GM19035 (cell line): ENCODE measurements at regions not wholly inside any gene's neighbourhood (a gene's known extent, or its start where the extent isn't known, plus 50 kb on each side); places are given as distances from the start of the nearest gene placed in this dataset.

Experiments used
- ATAC-seq: cut with Tn5 transposase; IDR thresholded peaks from one replicate; pipeline ENCODE4 v1.9.1; 2021; ENCODE audit not compliant: unreplicated experiment

DNA sequence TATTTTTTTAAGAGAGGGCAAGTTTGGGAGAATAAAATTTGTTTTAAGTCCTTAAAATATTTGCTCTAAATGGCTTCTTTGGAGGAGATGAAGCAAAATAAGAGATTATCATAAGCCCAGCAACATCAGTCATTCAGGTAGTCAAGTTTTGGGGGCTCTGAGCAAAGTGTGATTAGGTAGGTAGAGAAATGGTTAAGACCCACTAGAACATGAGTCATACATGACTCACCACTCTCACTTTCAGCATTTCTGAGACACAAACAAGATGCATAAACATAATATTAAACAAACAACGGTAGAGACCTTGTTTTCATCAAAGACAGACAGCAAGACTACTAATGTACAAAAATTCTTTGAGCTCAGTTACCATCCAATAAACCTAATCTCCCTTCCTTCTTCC, 272.2 kb downstream of the LMO4 start:
- ATAC-seq = peak; percentile 68

DNA sequence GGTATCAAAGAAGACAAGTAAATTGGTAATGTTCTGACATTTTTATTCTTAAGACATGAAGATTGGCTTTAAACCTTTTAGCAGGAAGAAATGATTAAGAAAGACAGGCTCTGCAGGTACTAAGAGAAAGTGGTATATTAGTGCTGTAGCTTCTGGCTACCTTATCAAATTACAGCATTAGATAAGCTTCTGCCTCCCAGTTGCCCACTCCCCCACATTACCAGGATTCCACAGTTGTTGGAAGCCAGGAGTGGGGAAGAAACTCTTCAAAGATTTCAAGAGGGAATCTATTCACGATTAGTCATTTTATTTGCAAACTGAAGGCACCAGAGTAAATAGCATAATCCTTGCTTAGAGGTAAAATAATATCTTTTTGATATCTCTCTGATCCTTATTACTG, 274.9 kb downstream of the LMO4 start:
- no peak for ATAC-seq

DNA sequence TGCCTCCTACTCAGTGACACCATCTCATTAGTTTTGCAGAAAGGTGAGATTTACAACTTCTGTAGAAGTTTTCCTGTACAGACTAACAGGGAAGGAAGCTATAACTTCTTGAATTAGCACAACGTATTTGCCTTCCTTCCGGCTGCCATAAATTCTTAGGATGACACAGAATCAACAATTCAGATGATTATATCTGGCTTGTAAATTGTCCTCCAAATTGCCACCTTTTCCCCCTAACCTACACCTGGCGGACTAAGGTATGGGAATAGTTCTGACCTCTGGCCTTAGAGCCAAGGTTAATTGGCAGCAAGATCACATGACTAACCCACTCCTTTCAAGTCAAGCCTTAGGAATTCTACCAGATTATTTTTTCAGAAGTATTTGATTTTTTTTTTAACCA, 284.3 kb downstream of the LMO4 start:
- no peak for ATAC-seq

DNA sequence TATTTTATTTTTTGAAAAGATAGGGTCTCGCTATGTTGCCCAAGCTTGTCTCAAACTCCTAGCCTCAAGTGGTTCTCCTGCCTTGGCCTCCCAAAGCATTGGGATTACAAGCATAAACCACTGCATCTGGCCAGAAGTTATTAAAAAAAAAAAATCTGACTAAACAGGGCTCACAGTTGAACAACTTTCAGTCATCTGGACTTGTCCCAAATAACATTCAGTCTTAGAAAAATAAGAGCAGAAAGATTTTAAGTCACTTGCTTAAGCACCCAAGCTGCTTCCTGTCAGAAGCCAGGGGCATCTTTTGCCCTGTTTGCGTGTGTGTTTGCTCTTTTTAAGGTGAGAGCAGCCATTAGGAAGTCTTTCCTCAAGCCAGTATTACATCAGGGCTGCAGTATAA, 286.8 kb downstream of the LMO4 start:
- ATAC-seq = no peak

DNA sequence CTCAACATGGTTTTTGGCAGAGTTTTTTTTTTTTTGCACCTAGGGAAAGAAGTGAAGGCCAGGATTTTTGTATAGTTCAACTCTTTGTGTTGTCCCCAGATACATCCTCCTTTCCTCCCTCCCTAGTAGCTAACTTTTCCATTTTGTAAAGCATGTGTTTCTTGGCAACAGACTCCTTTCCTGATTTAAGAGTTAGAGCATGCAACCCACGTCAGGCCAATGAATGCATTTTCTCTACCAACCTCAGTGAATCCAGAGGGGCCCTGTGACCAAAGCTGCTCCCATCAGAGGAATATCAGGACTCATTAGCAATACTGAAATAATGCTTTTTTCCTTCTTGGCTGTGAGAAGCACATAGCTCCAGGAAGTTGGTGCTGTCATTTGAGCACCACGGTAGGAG, 287.2 kb downstream of the LMO4 start:
- ATAC-seq = no peak

DNA sequence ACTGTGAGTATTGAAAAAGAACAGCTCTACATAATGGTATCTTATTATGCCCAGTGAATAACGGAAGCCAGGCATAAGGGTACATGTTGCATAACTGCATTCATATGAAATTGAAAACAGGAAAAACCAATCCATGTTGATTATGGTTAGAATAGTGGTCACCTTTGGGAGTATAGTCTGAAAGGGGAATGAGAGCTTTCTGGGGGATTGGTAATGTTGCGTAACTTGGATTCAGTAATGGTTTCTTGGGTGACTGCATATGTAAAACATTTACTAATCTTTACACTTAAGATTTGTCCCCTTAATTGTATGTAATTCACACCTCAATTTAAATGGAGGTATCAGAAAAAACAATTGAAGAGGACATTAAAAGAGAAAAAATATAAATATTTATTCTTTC, 292.1 kb downstream of the LMO4 start:
- no peak for ATAC-seq

DNA sequence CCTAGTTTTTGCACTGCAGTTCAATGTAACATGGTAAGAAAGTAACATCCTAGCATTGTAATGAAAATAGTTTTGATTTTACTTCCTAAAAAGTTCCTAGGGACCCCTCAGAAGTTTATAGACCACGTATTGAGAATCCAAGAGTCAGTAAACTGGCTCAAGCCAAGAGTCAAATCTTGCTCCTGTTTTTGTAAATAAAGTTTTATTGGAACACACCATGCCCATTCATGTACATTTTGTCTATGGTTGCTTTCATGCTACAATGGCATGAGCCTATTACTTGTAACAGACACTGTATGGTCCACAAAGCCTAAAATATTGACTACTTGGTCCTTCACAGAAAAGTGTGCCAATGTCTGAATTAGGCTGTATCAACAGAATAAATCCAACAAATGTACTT, 301.0 kb downstream of the LMO4 start:
- ATAC-seq = no peak

DNA sequence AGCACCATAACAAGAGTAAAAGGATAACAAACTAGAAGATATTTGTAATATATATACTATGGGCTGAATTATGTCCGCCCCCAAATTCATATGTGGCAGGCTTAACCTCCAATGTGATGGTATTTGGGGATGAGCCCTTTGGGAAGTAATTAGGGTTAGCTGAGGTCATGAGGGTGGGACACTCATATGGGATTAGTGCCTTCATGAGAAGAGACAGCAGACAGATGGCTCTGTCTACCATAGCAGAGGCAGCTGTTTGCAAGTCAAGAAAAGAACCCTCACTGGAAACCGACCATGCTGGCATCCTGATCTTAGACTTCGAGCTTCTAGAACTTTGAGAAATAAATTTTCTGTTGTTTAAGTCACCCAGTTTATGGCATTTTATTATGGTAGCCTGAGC, 303.6 kb downstream of the LMO4 start:
- ATAC-seq = no peak

DNA sequence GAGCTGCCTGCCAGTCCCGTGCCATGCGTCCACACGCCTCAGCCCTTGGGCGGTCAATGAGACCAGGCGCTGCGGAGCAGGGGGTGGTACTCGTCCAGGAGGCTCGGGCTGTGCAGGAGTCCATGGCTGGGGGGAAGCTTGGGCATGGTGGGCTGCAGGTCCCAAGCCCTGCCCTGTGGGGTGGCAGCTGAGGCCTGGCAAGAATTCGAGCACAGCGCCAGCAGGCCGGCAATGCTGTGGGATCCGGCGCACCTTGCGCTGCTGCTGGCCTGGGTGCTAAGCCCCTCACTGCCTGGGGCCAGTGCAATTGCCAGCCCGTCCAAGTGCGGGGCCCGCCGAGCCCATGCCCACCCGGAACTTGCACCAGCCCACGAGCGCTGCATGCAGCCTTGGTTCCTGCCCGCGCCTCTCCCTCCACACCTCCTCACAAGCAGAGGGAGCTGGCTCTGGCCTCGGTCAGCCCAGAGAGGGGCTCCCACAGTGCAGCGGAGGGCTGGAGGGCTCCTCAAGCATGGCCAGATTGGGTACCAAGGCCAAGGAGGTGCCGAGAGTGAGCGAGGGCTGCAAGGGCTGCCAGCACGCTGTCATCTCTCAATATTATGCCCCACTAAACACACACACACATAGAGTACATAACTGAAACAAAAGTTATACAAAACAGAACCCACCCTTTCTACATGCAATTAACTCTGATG, 307.7 kb downstream of the LMO4 start:
- no peak for ATAC-seq

DNA sequence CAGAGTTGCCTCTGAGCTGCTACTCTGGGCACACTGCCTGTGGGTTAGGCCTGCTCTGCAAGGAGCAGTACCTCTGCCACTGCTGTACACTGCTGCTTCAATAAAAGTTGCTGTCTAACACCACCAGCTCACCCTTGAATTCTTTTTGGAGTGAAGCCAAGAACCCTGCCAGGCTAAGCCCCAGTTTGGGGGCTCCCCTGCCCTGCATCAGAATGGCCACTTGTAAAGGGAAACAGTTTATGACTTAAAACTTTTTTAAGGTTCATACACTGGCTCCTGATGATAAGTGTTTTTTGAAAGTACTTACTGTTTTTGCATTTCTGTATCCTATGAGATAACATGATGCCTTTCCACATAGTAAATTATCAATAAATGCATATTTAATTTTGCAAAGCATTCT, 310.0 kb downstream of the LMO4 start:
- no peak for ATAC-seq

DNA sequence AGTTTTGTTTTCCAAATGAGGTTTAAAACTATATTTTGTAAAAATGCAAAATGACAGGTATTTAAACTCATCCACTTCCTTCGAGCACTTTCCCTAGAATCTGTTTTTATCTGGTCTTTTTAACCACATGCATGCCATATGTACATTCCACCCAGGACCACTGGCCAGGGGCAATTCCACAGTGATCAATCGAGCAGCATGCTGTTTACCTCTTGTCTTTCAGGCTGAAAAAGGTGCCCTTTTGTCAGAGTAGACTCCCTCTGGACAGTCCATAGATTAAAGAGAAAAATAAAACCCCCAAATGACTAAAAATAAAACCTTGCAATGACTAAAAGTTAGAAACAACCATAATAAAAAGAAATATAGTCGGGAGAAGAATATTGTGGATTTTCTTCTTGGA, 313.3 kb downstream of the LMO4 start:
- no peak for ATAC-seq

DNA sequence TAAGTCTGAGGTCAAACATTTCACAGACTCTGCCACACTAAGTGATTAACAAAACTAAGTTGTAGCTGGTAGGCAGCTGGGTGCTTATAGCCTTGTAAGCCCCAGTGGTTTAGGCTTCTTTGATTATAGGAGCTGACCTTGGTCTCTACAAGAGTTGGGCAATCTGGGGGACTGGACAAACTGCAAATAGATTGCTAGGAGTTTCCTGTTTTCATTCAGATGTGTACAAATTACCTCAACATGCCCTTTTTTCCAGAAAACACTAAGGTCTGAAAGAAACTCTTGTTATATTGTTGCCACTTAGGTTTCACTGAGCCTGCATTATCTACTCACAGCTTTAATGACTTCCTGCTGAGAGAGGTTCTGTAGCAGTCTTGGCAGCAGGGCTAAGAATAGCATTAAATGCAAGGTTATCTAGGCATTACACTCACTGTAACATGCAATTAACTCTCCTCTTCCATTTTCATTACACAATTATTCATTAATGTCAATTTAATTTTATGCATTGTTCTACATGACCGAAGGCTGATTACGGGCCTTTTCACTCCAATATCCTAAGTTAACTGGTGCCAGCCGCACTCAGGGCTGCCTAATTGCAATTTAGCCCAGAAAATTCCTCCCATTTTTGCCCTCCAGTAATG, 314.0 kb downstream of the LMO4 start:
- ATAC-seq = no peak

DNA sequence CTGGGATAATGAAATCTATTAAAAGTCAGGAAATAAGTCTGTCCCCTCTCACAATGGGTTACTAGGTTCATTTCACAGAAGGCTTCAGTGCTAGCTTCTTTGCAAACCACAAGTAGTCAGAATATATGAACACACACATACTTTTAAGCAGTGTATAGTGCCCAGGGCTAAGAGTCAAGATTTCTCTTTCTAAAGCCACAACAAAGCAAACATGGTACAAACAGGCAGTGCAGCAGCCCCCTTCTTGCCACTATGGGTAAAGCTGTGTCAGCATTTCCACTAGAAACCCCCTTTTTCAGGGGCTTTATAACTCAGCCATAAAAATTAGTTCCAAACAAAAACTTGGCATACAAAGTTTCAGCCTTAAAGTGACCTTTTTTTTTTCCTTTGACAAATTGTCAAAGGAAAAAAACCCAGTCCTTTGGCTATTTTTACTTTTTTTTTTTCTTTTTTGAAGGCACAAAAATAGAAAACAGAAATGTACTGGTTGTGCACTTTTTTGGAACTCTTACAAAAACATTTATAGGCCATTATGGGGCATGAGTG, 315.4 kb downstream of the LMO4 start:
- no peak for ATAC-seq

DNA sequence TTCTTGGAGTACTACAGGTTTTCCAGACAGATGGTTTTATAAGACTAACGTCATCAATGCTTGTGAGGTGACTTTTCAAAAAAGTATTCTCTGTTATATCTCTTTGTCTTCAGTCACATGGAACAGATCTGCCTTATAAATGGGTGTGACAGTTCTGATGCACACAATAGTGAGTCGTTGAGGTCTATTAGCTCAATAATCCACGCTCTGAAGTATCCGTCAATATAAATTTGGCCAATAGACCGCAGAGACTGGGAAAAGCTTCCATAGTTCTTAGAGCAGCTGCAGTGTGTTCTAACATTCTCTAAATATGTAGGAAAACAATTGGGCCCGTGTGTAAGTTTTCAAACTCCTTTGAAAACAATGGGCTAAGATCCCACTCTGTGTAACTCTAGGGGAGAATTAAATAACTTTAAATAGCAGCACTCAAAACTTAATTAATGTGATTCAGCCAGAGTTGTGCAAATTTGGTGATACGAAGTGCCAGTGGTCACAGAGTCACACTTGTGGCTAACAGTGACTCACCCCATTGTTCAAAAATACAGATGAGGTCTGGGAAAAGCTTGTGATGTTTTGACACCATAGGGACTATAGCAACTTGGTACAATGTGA, 316.0 kb downstream of the LMO4 start:
- no peak for ATAC-seq

DNA sequence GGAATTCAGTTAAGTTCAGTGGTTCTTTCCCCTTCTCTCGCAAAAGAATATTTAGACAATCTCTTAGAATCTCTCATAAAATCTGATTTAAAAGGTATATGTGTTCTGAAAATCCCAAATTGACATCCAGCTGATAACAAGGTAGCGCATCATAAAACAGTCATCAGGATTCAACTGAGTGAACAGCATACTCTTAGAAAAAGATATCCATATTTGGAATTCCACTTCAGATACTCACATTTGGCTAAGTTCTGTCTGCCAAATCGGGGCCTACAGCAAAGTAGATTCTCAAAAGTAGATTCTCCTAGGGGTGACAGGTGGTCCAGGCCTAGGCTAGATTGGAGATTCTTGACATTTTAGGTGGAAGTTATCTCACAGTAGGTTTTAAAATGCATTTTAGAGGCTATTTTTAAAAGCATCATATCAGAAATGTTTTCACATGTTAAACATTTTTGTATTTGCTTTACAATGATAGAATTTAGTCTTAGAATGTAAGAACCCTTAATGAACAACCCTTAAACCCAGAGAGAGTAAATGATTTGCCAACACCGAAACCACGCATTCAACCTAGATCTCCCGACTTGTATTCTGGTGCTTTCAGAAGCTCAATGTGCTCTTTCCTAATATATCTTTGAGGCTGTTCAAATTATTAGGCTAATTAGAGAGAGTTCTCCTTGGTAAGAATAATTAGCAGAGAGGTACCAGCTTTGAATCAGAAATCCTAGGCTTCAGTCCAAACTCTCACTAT, 318.9 kb downstream of the LMO4 start:
- no peak for ATAC-seq

DNA sequence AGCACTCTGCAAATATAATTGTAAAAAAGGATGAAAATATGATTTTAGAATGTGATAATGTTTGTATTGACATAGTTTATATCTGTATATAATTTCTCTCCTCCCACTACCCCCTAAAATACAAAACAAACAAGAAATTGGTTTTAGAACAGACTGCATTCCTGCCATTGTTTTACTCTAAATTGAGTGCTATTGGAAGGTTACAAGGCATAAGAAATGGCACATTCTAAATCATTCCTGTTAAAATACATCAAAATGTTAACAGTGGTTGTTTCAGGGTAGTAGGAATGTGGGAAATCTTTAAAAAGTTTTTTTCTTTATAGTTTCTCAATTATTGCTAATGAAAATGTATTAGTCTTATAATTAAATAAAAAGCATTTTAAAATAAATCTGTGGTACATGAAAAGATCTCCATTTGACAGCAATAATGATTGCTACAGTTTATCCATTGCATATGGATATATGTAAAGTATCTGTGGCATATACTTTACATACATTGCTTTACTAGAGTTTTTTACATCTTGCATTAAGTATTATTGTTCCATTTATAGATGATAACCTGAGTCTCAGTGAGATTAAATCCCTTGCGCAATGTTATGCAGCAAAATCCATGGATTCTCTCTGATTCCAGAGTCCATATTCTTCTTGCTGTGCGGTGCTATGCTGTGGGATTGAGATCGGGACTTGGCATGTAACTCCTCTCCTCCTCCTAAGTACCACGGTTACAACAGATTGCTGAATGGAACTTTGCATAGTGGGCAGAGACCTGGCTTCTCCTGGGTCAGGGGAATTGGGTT, 319.8 kb downstream of the LMO4 start:
- no peak for ATAC-seq

DNA sequence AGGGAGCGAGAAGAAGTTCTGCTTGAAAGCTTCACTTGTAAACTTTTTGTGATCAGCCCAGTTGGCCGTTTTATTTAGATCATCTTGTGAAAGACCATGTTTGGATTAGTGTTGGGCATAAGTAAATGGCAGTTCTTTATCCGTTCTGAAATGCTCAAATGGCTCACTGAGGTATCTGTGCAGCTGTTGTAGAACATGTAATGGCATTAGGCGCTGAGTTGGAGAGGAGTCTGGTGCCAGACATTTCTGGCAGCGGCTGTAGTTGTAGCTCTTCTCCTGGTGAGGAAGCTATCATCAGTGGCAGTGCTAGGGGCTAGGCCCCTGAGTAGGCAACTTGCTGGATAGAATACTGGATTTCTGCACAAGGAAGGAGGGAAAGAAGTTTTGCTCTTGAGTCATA, 321.6 kb downstream of the LMO4 start:
- ATAC-seq = no peak

DNA sequence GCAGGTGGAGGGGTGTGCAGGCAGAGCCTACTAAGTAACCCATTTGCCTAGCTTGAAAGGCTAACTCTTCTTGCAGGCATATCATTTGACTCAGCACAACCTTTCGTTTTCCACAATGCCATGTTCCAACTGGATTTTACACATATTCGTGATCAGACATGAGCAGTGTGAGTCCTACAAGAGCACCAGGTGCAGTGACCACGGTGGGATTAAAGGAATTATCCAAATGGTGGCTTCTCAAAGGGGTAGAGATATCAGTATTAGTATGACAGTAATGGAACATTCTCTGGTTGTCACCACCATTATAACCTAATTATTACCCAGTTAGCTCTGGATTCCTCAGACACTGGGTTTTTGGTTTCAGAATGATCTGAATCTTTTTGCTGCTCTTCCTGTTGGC, 323.5 kb downstream of the LMO4 start:
- ATAC-seq = no peak

DNA sequence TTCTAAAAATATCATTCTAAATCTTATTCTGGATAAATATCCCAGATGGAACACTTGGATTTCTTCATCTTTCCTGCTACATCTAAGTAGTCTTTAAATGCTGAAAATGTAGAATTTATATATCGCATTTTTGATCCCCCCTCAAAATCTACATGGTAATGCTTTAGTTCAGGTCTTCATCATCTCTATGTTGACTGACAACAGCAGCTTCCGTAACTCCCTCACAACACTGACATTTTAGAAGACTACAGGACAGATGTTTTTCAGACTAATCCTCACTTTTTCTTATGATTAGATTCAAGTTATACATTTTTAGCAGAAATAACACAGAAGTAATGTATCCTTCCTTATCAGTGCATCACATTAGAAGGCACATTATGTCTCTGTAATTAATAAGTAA, 336.5 kb downstream of the LMO4 start:
- no peak for ATAC-seq

DNA sequence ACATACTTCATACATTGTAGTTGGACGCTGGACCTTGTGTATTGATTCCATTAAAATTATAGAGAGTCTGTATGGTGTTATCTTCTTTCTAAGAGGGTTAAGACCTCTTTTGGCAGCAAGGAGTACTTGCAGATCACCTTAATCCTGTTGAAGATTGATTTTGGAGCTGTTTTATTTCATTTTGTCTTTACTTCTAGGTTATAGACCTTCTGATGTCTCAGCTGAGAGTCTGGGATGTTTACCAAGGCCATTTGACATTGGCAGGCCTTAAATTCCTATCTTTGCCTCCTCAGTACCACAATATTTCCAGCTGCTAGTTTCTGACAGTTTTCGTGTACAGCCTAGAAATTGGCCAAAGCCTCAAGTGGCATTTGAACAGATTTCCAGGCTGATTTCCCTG, 338.0 kb downstream of the LMO4 start:
- ATAC-seq = no peak

DNA sequence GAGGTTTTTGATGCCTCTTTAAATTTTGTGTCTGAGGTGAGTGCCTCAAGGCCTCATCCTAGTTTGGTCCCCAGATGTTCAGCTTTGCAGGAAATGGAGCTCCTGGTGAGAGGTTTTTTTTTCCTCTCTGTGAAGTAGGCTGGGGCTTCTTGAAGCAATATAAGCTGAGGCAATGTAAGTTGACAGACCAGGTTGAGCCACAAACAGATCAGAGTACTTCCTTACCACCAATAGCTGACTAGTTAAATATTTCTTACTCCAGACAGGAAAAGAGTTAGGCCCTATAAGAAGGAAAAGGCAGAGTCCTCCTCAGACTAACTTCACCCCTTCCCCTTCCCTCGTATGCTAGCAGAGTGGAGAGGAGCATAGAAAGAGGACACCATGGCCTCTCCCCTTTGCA, 341.0 kb downstream of the LMO4 start:
- ATAC-seq = no peak
